OCI-LY3 (cell line): ENCODE measurements at regions not wholly inside any gene's neighbourhood (a gene's known extent, or its start where the extent isn't known, plus 50 kb on each side); places are given as distances from the start of the nearest gene placed in this dataset.

Experiments
- CTCF ChIP-seq: fragments of 200-600, 300-600 bp; sonication (generic); IDR thresholded peaks from 2 replicates; pipeline ENCODE4 v1.5.1; 2014; ENCODE audit warnings: antibody characterized with exemption, low read length, low read depth
- EZH2phosphoT487 ChIP-seq: fragments of 200-600 bp; shearing (Covaris generic); IDR thresholded peaks from 2 replicates; pipeline ENCODE4 v1.6.1; 2018; ENCODE audit warnings: antibody characterized with exemption, mixed run types, low read depth

GRCh38 chr5:153209016-153209415 lies 281.5 kb upstream of the GRIA1 start:
- TF ChIP-seq CTCF (no peak), EZH2phosphoT487 (no peak)
